Right kidney (tissue), 1 donor: ENCODE measurements at regions not wholly inside any gene's neighbourhood (a gene's known extent, or its start where the extent isn't known, plus 50 kb on each side); places are given as distances from the start of the nearest gene placed in this dataset.
"Not testable (repeated sequence)": the region's sequence is repeated elsewhere in the genome, so short reads cannot be mapped to it uniquely, and the experiment has no call there.

Source experiments
- DNase-seq: peaks from one replicate; pipeline ENCODE4 v3.0.0-alpha.2; 2016

DNA sequence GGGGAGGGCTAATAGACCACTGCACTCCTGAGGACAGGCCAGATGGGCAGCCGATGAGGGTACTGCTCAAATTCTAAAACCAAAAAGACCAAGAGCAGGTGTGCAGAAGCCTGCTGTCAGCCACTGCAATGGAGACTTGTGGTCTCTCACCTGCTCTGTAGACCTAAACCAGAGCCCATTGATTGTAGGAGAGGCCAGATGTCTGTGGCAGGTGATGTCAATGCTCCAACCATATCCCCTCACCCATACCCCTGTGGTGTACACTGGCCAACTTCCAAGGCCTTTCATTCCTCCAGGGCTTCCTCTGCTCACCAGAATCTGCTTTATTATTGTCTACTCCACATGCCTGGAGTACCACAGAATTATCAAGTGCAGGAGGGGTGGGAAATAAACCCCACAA, 116.9 kb upstream of the CHST15 start:
- DNase-seq = no peak

DNA sequence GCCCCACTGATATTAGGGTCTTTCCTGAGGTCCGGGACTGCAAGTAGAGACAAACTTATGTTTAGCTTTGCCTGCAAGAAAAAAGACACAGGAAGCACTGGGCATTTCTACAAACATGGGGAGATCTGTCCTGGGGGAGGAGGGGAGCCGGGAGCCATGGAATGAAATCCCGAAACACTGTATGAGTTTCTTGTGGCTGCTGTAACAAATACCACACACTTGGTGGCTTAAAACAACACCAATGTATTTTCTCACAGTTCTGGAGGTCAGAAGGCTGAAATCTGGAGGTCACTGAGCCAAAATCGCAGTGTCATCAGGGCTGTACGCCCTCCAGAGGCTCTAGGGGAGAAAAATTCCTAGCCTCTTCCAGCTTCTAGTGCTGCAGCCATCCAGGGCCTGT, 114.0 kb upstream of the CHST15 start:
- no peak for DNase-seq

DNA sequence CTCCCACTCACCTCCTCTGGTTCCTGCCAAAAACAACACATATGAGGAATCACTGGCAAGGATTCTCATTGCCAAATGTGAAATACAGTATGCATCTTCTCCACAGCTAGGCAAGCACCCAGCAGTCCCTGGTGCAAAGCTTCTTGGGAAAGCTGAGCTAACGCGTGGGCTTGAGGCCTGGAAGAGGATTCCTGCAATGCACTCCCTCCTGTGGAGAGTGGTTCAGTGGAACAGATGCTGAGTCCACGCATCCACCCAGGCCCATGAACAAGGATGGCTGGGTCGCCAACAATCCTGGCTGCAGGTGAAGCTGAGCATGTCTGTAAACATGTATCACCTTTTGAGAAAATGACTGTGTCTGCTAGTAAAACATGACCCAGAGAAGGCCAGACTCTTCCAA, 113.2 kb upstream of the CHST15 start:
- DNase-seq = no peak

GRCh38 chr10:124205432-124205831, 112.0 kb upstream of the CHST15 start:
- DNase-seq = no peak

GRCh38 chr10:124204726-124205125, 111.3 kb upstream of the CHST15 start:
- no peak for DNase-seq

DNA sequence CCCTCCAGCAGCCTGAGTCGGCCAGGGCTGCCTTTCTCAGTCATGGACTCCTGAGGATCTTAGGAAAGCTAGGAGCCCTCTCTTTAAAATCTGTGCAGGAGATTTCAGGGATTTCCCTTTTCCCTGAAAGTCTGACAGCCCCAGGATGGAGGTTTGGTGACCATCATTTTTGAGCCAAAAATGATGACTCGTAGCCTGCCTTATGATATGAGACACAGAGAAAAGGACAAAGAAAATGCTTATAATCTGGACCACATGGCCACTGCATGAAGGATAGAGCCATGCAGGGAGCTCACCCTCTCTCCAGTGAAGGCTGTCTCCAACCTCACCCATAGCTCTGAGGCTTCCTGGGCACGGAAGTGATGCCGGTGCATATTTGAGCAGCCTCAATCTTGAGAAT, 106.6 kb upstream of the CHST15 start:
- no peak for DNase-seq

GRCh38 chr10:124198871-124199270, 105.5 kb upstream of the CHST15 start:
- DNase-seq = no peak

DNA sequence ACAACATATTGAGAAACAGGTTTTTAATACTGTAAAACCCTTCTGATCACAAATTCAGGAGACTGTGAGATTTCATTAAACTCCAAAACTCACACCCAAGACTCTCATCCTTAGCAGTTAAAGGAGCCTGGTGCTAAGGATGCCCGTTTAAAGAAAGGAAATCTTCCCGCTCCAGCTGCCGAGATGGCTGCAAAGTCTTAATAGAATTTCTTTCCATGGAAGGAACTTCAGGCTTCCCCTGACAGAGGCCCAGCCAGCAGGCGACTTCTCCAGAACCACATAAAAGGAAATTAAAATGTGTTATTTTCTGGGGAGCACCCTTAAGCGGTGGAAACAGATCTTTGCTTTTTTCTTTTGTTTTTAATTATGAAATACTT, 104.7 kb upstream of the CHST15 start:
- no peak for DNase-seq

DNA sequence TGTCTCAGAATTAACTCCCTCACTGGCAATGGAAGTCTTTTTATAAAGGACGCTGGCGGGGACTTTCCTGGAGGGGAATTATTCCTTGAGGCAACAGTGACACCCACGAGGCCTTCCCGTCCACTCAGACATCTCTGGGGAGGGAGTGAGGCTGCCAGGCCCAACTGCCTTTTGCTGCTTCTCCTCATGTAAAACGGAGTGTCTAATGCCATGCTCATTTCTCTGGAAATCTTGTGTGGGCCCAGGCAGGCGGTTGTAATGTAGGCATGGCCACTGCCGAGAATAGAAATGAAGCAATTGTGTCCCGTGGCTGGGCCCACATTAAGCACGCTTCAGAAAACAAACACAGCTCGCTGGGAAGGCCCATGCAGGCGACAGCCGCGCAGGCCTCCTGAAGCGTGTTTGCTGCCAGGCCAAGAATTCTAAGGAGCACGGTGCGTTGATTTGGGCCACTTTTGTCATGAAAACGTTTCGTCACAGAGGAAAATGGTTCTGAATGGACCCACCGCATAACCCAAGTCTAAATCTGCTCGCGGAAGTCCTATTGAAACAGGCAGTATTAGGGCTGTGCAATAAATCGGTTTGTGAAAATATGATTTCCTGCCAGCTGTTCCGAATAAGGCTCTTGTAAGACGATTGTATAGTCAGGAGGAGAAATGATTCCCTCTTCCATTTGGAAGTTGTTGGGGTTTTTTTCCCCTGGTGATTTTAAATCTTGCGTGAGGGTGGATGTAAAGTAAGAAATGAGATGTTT, 104.2 kb upstream of the CHST15 start:
- peak; percentile 46 for DNase-seq

DNA sequence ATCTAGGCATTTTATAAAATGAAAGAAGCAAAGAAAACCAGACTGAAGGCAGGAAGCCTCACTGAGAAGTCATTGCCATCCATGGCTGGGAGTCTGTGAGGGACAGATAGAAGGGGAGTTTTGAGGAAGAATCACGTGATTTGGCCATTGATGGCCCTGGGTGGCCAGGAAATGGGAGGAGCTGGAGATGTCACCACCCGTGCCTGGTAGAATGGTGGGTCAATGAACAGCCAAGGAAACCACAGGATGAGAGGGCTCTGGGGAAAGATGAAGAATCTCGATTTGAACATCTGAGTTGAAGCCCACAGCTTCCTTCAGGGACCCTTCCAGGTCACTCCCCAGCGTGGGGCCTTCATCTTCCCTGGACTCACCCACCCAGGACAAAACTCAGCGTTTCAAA, 103.3 kb upstream of the CHST15 start:
- no peak for DNase-seq

- DNase-seq = no peak
Observed at GRCh38 chr10:124194199-124194824, 100.9 kb upstream of the CHST15 start.

GRCh38 chr10:124193309-124193696, 99.9 kb upstream of the CHST15 start:
- DNase-seq = no peak

DNA sequence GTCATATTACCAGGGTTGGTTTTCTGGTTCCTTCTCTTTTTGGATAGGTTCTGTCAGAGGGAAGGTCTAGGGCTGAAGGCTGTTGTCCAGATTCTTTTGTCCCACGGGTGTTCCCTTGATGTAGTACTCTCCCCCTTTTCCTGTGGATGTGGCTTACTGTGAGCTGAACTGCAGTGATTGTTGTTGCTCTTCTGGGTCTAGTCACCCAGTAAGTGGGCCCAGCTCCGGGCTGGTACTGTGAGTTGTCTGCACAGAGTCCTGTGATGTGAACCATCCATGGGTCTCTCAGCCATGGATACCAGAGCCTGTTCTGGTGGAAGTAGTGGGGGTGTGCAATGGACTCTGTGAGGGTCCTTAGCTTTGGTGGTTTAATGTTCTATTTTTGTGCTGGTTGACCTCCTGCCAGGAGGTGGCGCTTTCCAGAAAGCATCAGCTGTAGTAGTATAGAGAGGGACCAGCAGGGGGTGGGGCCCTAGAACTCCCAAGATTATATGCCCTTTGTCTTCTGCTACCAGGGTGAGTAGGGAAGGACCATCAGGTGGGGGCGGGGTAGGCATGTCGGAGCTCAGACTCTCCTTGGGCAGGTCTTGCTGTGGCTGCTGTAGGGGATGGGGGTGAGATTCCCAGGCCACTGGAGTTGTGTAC, 99.4 kb upstream of the CHST15 start:
- not testable (repeated sequence) for DNase-seq

DNA sequence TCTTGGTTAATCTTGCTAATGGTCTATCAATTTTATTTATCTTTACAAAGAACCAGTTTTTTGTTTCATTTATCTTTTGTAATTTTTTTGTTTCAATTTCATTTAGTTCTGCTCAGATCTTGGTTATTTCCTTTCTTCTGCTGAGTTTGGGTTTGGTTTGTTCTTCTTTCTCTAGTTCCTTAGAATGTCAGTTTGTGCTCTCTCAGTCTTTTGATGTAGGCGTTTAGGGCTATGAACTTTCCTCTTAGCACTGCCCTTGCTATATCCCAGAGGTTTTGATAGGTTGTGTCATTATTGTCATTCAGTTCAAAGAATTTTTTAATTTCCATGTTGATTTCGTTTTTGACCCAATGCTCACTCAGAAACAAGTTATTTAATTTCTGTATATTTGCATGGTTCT, 97.1 kb upstream of the CHST15 start:
- DNase-seq = not testable (repeated sequence)

DNA sequence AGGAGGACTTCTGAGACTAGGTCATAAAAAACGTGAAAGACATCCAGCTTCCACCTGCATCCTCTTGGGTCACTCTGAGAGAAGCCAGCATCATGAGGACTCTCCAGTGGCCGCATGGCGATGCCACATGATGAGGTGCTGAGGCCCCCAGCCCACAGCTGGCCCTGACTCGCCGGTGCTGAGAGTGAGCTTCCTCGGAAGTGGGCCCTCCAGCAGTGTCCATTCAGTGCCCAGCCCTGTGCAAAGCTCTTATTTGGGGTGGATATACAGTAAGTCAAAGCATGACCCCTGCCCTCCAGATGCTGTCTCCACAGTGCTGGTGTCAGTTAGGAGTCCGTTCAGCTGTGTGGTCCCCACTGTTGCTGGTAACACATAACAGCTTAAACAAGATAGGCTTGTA, 93.6 kb upstream of the CHST15 start:
- no peak for DNase-seq

DNA sequence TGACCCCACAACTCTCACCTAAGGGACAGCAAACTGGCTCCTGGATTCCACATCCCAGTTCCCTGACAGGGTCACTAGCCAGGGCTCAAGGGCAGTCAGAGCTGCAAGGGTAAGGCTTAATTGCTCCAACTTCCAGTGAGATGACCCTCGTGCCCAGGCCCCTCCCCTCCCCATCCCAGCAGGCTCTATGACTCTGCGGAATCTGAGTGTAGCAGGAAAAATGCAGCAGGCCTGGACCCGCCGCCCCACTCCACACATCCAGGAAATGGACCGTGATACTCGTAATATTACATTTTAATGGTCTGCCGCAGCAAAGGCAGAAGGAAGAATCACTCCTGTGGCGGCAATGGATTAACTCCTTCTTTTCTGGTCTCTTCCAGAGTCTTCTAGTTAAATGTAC, 91.7 kb upstream of the CHST15 start:
- no peak for DNase-seq

DNA sequence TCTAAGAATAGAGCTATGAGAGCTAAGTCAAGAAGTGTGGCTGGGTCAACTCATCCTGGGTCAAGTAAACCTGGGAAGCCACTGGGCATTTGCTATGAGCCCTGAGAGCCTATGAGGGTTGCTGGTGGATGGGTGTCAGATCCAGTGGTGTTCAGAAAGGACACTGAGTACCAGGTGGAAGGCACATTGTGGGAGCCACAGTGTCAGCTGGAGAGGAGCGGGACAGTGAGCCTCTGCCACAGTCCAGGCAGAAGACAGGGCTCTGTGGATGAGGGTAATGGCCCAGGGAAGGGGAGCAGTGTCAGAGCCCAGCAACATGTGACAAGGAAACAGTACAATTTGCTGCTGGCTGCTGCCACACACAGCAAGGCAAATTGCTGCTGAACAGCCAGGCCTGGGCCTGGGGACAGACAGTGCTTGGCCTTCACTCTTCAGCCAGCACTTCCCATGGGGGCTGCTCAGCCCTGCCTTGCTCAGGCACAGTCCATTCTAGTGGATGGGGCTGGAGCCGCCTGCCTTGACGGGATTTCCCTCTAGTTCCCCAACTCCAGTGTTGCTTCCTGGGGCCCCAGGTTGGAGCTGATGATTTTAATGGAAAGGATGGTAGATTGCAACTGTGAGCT, 90.9 kb upstream of the CHST15 start:
- DNase-seq = no peak

DNA sequence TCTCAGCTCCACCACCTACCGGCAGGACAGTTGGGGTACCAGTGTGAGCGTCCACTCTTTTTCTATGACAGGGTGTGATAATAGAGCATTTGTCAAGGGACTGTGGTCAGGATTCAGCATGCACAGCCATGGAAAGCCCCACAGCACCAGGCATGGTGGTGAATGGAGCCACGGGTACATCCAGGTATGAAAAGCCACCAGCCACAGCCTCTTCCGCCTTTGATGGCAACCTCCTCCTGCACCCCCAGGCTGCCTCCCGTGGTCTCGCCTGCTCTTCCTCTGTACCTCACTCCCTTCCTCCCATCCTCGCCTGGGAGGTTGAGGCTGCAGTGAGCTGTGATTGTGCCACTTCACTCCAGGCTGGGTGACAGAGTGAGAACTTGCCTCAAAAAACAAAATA, 90.2 kb upstream of the CHST15 start:
- no peak for DNase-seq

- no peak for DNase-seq
Observed at GRCh38 chr10:124182088-124182541, 88.7 kb upstream of the CHST15 start.

- no peak for DNase-seq
Observed at GRCh38 chr10:124181656-124182055, 88.3 kb upstream of the CHST15 start.

DNA sequence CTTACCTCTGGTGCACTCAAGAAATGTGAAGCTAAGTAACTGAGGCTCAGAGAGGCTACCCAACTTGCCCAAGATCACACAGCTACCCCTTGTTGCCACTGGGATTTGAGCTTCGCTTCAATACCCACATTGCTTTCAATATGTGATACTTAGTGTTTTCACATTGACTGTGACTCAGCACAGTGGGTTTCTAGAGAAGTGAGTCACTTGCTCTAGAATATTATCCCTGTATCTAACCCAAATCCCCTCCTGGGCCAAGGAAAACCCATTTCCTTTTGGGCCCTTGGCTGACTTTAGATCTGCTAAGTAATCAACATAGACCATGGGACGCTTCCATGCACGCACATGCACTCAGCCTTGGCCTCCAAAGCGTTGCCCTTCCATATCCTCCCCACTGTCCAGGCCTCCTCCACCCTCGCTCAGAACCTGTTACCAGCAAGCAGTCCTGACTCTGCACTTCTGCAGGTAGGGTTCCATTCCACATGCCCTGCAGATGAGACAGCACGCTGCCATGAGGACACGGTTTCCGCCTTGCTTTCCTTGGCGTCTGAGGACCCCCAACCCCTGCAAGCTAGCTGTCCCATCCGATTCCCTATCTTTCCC, 87.7 kb upstream of the CHST15 start:
- DNase-seq = no peak

DNA sequence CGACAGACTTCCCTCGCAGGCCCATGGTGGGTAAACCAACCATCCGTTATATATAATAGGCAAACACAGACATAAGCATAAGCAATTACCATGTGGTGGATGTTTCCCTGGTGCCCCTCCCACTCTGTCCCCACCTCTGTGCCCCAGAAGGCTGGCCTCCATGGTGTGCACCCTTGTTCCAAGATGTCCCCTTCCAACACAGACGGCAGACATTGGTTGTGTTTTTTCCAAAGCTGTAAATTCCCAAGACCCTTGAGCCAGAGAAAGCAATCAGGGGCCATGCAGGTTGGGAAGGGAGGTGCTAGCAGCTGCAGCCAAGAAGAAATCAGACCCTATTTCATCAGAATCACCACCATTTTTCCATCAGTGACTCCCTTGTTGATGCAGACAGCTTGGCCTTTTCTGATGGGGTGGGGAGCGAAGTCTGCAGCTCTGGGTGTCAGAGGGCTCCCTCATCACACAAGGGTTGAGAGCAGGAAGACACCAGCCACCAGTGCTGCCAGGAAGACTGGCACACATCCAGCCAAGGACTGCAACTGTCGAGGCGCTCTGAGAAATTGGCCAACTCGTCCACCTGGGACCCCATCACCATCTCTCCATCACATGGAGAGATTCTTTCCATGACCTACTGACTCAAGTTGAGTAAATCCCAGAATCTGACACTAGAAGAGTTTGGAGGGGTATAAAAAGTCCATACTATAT, 86.8 kb upstream of the CHST15 start:
- no peak for DNase-seq
